Thyroid gland (tissue), 4 donors: ENCODE measurements at regions not wholly inside any gene's neighbourhood (a gene's known extent, or its start where the extent isn't known, plus 50 kb on each side); places are given as distances from the start of the nearest gene placed in this dataset.

Source experiments
- POLR2A ChIP-seq, 2 donors: fragments of 450-650 bp; IDR thresholded peaks; one replicate each; pipeline ENCODE4 v1.6.1; 2017; ENCODE audit warnings: antibody characterized with exemption in 2 of 2, mild to moderate bottlenecking in 2 of 2, moderate library complexity in 1 of 2
- TF ChIP-seq, protein P1 (sequence below), 6 experiments: fragments of 200-600 bp in 3 of 6; fragments of 450-650 bp in 3 of 6; sonication (generic) in 3 of 6; IDR thresholded peaks; one replicate each; pipeline ENCODE4 v1.5.1; 2016 to 2019; ENCODE audit warnings: antibody characterized with exemption in 6 of 6, mild to moderate bottlenecking in 2 of 6, inconsistent platforms in 1 of 6, moderate library complexity in 1 of 6

DNA sequence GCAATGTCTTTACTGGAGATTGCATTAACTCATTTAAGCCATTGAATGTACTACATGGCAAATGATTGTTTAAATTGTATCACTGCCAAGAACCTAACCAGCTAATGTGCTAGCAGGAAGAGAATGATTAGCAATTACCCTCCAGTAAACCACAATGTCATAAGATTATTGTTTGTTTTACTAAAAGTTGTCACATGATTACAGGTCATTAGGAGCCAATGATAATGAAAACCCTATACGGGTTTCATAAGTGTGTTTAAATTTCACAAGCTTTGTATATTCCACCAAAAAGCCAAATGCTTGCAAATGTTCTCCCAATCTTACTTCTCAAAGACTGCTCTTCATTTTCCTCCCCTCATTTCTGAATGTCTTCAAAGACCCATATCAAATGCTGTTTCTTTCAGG is 76.5 kb upstream of the PPP1R3C start:
- TF ChIP-seq, protein P1, sequence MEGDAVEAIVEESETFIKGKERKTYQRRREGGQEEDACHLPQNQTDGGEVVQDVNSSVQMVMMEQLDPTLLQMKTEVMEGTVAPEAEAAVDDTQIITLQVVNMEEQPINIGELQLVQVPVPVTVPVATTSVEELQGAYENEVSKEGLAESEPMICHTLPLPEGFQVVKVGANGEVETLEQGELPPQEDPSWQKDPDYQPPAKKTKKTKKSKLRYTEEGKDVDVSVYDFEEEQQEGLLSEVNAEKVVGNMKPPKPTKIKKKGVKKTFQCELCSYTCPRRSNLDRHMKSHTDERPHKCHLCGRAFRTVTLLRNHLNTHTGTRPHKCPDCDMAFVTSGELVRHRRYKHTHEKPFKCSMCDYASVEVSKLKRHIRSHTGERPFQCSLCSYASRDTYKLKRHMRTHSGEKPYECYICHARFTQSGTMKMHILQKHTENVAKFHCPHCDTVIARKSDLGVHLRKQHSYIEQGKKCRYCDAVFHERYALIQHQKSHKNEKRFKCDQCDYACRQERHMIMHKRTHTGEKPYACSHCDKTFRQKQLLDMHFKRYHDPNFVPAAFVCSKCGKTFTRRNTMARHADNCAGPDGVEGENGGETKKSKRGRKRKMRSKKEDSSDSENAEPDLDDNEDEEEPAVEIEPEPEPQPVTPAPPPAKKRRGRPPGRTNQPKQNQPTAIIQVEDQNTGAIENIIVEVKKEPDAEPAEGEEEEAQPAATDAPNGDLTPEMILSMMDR (IDR thresholded peaks at IDR 0.05), result no peak
- TF ChIP-seq POLR2A (IDR thresholded peaks at IDR 0.05), result no peak
